NB4 (cell line): ENCODE measurements at regions not wholly inside any gene's neighbourhood (a gene's known extent, or its start where the extent isn't known, plus 50 kb on each side); places are given as distances from the start of the nearest gene placed in this dataset.

ENCODE experiments used
- CTCF ChIP-seq: IDR thresholded peaks from one replicate; pipeline ENCODE4 v1.5.1; 2012; ENCODE audit warnings: low read depth, low read length
- MAX ChIP-seq: IDR thresholded peaks from 2 replicates; pipeline ENCODE4 v1.6.1; 2011; ENCODE audit warnings: low read depth, low read length
- MYC ChIP-seq: IDR thresholded peaks from 2 replicates; pipeline ENCODE4 v1.6.1; 2011; ENCODE audit warnings: low read depth, low read length
- POLR2A ChIP-seq: IDR thresholded peaks from 2 replicates; pipeline ENCODE4 v1.6.1; 2011; ENCODE audit warnings: mild to moderate bottlenecking; ENCODE audit not compliant: insufficient read length; ENCODE audit errors: extremely low read depth

- TF ChIP-seq CTCF = no peak
- TF ChIP-seq POLR2A = no peak
- no peak for TF ChIP-seq MAX
- no peak for TF ChIP-seq MYC
These were observed 1175.5 kb downstream of the DTWD2 start for GRCh38 chr5:117812861-117813260.
